Keratinocyte (primary cell): ENCODE measurements at regions not wholly inside any gene's neighbourhood (a gene's known extent, or its start where the extent isn't known, plus 50 kb on each side); places are given as distances from the start of the nearest gene placed in this dataset.

Source experiments
- EZH2 ChIP-seq: IDR thresholded peaks from one replicate; pipeline ENCODE4 v1.6.1; 2012; ENCODE audit warnings: inconsistent platforms, mild to moderate bottlenecking, low read length, moderate library complexity
- TF ChIP-seq, protein P1 (sequence below), 3 experiments: IDR thresholded peaks in 1 of 3; conservative IDR thresholded peaks in 1 of 3; optimal IDR thresholded peaks in 1 of 3; 2 replicates in 2 of 3; 3 replicates in 1 of 3; pipeline versions ENCODE3 to v1.5.1; 2011; ENCODE audit warnings: low read length in 3 of 3, mild to moderate bottlenecking in 3 of 3, moderate library complexity in 2 of 3, control low read depth in 1 of 3, inconsistent platforms in 1 of 3; ENCODE audit not compliant: insufficient read depth in 2 of 3; ENCODE audit errors: extremely low read depth in 1 of 3

DNA sequence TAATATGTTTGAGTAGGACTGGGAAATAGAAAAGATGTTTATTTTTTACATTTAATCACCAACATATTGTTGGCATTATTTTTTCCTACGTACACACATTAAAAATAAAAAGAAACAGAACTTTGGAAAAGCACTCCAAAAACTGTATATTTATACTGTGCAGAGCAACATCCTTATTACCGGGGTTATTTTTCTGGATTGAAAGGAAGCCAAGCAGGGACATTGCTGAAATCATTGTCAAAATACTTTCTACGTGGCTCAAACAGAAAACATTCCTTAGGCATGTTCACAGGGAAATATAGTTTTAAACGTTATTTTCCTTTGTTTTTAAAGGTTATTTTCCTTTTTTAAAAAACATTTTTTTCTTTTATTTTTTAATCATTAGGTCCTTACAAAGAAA is 315.0 kb upstream of the SMIM21 start:
- TF ChIP-seq, protein P1, sequence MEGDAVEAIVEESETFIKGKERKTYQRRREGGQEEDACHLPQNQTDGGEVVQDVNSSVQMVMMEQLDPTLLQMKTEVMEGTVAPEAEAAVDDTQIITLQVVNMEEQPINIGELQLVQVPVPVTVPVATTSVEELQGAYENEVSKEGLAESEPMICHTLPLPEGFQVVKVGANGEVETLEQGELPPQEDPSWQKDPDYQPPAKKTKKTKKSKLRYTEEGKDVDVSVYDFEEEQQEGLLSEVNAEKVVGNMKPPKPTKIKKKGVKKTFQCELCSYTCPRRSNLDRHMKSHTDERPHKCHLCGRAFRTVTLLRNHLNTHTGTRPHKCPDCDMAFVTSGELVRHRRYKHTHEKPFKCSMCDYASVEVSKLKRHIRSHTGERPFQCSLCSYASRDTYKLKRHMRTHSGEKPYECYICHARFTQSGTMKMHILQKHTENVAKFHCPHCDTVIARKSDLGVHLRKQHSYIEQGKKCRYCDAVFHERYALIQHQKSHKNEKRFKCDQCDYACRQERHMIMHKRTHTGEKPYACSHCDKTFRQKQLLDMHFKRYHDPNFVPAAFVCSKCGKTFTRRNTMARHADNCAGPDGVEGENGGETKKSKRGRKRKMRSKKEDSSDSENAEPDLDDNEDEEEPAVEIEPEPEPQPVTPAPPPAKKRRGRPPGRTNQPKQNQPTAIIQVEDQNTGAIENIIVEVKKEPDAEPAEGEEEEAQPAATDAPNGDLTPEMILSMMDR (optimal IDR thresholded peaks at IDR 0.05 in 1 of 3, IDR thresholded peaks at IDR 0.05 in 1 of 3, conservative IDR thresholded peaks at IDR 0.05 in 1 of 3; ENCODE audit: extremely low read depth in 1 of 3, insufficient read depth in 2 of 3, low read length in 3 of 3) = no peak
- no peak for TF ChIP-seq EZH2
